Stimulated activated CD4-positive, alpha-beta T cell treated with anti-CD3 and anti-CD28 coated beads, Interleukin-15, amount 100 ng/mL, for 48 hours (primary cell): ENCODE measurements at regions not wholly inside any gene's neighbourhood (a gene's known extent, or its start where the extent isn't known, plus 50 kb on each side); places are given as distances from the start of the nearest gene placed in this dataset.

Experiments
- DNase-seq, 2 donors: peaks; one replicate each; pipeline ENCODE4 v3.0.0-alpha.2; 2020; ENCODE audit warnings: low read depth in 2 of 2

- DNase-seq = no peak
These were observed 124.5 kb upstream of the CSF3R start for GRCh38 chr1:36607263-36607651.

- DNase-seq = no peak
These were observed 124.0 kb upstream of the CSF3R start for GRCh38 chr1:36606641-36607262.

DNA sequence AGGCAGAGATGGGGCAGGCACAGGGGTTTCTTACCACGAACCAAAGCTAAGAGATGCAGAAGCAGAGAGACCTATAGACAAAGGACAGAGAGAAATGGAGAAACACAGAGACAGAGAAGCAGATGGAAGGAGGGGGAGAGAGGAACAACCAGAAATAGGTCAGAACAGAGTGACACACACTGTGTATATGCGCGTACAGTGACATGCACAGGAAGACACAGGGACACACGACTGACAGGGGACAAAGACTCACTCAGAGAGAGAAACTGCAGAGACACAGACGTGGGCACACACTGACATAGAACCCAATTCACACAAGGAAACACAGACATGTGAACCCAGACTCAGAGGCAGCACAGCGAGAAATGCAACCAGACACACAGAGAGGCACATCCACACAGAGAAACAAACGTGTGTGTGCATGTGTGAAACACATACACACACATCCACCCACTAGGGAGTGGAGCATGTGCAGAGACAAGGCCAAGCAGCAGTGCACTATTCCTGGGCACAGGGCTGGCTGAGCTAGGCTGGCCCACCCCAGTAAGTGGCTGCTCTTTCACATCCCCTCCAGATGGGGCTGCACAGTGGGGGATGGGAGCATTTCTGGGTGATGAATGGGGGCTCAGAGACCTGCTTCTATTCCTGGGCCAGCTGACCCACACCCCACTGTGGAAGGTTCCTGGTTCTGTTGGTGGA is 123.4 kb upstream of the CSF3R start:
- no peak for DNase-seq

GRCh38 chr1:36603461-36603860 is 120.7 kb upstream of the CSF3R start:
- no peak for DNase-seq

GRCh38 chr1:36602184-36602583 is 119.5 kb upstream of the CSF3R start:
- no peak for DNase-seq

DNA sequence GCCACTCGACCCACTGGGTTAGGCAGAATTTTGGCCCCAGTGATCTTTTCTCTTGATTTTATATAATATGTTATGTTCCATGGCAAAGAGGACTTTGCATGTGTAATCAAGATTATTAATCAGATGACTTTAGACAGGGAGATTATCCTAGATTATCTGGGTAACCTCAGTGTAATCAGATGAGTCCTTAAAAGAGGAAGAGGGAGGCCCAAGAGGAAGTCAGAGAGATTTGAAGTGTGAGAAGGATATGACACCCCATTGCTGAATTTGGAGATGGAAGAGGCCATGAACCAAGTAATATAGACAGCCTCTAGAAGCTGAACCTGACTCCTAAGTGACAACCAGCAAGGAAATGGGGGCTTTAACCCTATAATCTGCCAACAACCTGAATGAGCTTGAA is 117.1 kb upstream of the CSF3R start:
- no peak for DNase-seq

DNA sequence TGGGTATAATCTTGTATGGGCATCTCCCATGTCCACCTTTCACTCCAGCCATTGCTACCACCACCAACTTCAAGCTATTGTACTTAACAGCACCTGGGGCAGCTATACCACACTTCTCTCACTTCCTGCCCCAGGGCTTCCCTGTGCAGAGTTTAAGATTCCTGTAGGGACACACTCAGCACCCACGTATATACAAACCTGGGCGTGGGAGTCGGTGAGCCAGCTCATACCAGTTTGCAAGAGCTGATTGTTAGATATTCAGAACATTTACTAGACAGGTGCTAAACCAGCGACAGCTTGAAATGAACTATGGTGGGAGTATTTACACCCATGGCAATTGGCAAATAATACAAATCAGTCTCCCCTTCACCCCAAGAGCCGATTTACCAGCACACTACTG is 114.8 kb upstream of the CSF3R start:
- no peak for DNase-seq

- no peak for DNase-seq
These were observed 113.2 kb upstream of the CSF3R start for GRCh38 chr1:36595921-36596320.

DNA sequence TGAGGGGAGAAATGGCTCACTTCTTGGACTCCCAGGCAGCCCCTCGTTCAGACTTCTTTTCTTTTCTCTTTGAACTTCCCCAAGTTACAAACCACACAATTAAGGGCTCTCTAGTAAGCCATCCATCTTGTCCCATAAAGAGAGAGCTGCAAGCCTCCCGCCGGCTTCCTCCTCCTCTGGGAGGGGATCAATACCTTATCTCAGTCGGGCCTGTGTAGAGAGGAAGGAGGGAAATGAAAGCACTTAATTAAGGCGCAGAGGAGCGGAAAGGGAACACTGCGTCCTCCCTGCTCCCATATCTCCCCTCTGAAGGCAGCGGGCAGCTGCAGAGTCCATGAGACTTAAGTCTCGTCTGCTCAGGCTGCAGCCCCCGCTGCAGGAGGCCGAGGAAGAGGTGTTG is 112.6 kb upstream of the CSF3R start:
- no peak for DNase-seq

GRCh38 chr1:36594023-36594422 is 111.3 kb upstream of the CSF3R start:
- DNase-seq = no peak

GRCh38 chr1:36591278-36591677 is 108.6 kb upstream of the CSF3R start:
- DNase-seq = no peak

DNA sequence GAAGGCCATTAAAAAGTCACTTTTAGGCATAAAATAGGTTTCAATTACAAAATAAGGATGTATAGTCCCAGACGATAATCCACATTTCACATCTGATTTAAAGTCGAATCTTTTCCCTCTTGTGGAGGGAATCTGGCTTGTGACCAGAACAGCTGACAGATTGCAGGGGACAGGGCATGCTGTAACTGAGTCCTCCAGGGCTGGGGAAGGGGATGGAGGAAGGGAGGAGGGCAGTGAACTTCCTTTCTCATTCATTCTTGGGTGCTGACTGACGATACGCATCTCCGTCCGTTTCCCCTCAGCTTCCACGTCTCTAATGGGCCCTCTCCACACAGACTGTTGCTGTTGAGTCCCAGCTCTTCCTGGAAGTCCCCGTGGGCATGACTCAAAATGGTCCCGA is 108.1 kb upstream of the CSF3R start:
- DNase-seq = no peak

- DNase-seq = no peak
These were observed 107.6 kb upstream of the CSF3R start for GRCh38 chr1:36590264-36590663.

DNA sequence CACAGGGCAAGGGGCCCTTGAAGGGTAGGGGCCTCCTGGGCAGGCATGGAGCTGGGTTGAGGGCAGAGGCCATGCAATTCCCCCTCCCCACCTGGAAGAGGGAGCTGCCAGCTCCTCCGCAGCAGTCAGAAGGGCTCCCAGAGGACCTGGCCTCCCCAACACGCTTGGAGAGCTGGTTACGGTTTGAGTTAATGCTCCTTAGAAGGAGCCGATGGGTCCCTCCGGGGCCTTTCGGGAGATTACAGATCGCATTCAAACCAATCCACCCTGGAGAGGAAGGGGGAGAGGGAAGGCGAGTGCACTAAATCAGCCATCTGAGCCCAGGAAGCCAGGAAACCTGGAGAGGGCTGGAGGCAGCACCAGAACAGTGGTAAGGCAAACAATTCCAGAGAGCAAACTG is 106.3 kb upstream of the CSF3R start:
- no peak for DNase-seq

GRCh38 chr1:36585569-36586548 is 103.1 kb upstream of the CSF3R start:
- no peak for DNase-seq

- no peak for DNase-seq
These were observed 102.3 kb upstream of the CSF3R start for GRCh38 chr1:36584874-36585453.

- no peak for DNase-seq
These were observed 101.5 kb upstream of the CSF3R start for GRCh38 chr1:36583980-36584782.

DNA sequence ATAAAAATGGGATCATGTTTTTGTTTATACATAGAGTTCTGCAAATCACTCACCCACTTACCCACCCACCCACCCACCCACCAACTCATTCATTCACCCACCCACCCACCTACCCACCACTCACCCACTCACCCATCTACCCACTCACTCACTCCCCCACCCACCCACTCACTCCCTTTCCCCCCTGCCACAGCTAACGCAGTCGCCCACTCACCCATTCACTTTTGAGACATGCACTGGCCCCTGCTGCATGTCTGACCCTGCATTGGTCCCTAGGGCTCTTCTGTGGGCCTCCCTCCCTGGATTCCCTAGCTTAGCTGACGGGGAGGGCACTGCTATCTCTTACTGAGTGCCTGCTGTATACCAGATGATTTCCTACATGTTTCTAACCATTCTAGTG is 100.4 kb upstream of the CSF3R start:
- no peak for DNase-seq

DNA sequence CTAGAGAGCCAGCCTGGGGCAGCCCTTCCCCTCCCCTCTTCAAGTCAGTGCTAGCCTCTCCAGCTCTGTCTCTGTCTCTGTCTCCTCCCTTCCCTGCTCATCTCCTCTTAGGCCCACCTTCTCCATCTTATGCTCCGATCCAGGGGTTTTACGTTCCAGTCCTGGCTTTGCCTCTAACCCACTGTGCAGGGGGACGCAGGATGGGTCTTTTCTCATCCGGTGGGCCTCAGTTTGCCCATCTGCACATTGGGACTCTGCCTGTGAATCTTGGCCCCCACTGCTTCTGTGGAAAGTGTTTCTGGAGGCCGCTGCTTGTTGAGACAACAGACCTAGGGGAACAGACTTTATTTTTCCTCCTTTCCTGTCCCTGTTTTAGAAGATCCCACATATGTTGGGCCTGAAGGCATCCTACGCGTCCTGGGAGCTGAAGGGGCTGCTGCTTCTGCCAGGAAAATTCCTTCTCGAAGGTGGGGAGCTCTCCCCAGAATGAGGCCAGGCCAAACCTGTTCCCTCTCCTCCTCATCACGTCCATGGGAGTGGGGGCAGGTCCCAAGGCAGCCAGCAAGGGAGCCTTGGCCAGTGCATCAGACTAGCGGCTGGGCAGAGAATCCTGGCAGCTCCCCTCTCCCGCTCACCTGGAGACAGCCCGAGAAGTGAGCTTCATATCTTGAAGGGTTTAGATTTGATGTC is 99.5 kb upstream of the CSF3R start:
- no peak for DNase-seq

- no peak for DNase-seq
These were observed 97.8 kb upstream of the CSF3R start for GRCh38 chr1:36580524-36580923.

- DNase-seq = no peak
These were observed 96.3 kb upstream of the CSF3R start for GRCh38 chr1:36579039-36579438.
